ENCODE measurements at regions not wholly inside any gene's neighbourhood (a gene's known extent, or its start where the extent isn't known, plus 50 kb on each side); places are given as distances from the start of the nearest gene placed in this dataset.

DNA sequence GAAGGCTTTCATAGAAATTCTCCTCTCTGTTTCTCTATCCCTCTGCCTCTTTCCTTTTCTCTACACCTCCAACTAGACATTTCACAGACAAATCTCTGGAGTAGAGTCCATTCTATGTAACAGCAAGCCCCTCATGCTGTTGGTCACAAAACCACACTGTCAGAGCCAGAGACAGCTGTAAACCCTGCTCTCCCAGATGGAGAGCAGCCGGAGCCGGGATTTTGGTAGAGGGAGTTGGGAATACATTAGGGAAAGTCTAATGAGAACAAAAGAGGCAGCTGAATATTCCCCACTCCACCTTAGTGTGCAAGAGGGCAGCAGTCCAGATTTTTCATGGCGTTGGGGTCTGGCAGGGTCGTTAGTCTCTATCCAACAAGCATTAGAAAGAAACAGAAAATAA lies 68.3 kb upstream of the EDN1 start:
- DNase-seq (ENCODE audit: low read depth in 2 of 3, low spot score in 2 of 3) = no peak

DNA sequence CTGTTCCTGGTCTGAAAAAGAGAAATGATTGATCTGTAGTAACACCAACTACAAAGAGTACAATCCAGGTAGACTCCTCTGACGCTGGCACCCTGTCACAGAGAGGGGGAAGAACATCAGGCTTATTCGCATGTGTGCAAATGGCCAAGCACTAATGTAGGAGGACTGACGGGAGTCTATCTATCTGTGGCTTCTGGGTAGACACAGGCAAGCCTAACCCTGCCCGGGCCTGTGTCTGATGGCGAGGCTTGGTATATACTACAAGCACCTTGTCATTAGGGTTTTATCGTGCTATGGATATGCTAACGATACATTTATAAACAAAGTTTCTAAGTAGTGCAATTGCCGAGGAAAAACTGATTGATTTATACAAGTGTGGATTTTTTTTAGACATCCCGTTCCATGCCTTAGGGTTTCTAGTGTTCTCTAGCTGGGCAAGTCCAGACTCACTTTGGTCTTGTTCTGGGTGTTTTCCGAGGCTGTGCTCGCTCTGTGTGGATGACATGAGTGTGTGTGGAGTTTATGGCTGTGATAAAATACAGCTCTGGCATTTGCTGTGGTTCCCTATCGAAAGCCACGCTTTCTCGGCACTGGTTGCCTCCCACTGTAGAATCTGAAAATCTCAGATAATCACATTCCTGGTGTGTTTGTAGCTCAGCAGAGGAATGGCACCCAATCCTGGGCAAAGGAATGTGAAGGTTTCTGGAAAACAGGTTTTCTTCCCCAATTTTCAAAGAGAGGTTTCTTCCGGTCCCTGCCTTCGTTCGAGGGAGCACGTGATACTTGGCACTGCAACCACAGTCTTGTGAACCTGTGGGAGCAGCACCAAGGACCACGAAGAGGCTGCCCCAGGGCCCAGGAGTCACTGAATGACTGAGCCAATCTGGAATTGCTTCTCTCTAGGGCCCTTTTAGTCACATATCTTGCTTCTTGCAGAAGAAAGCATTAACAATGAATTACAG lies 67.5 kb upstream of the EDN1 start:
- no peak for DNase-seq (ENCODE audit: low read depth in 2 of 3, low spot score in 2 of 3)

DNA sequence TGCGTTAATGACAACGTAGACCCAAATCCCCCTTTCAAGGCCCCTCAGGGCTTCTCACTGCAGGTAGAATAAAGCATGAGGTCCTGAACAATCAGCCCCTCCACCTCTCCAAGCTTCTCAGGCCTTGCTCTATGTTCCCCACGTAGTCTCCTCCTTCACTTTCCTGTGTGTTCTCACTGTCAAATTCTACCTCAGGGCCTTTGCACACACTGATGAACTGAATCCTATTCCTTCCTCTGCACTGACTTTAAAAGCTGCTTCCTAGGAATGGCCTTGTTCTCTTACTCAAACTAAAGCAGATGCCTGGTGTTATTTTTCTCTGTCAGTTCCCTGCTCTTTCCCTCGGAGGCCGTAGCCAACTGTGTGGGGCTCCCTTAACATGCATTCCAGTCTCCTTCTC lies 66.8 kb upstream of the EDN1 start:
- DNase-seq (ENCODE audit: low read depth in 2 of 3, low spot score in 2 of 3) = no peak

DNA sequence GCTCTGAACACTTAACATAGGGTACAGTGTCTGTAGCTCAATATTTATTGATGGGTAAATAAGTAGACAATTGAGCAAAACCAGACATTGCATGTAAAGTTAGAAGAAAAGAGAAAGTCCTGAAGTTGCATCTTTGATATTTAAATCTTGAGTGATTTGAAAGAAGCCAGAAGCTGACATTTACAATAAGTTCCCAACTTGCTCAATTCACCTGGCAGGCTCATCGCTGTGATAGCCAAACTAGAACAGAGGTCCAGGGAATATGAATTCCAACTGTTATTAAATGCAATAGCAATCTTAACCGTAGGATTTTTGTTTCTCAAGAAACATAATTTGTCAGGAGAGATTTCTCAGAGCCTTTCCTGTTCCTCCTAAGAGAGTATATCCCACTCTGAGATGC lies 65.9 kb upstream of the EDN1 start:
- DNase-seq (ENCODE audit: low read depth in 2 of 3, low spot score in 2 of 3) = no peak

DNA sequence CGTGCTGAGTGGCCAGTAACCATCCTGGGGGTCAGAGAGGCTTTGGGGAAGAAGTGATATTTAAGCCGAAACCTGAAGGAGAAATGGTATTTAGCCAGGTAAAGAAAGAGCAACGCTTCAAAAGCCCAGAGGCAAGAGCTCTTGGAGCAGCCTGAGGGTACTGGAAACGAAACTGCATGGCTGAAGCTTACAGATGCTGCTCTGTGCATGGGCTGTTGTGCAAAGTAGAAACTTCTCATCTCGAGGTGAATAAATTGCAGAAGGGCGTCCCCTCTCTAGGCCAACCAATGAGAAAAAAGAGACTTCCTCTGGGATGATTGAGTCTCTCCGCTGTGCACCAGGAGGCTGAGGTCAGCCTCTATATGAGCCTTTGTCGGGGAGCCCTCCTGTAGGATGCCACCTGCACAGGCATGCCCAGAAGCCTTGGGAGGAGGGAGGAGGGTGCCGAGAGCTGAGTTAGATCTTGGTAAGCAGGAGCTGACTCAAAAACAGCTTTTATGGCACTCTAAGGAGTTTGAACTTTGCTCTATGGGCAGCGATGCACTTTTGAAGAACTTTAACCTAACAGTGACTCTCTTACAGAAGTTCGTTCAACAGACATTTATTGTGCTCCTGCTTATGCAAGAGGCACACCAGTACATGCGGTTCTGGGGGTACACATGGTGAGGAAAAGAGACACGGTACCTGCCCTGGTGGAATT lies 61.6 kb upstream of the EDN1 start:
- DNase-seq (ENCODE audit: low read depth in 2 of 3, low spot score in 2 of 3) = no peak

DNA sequence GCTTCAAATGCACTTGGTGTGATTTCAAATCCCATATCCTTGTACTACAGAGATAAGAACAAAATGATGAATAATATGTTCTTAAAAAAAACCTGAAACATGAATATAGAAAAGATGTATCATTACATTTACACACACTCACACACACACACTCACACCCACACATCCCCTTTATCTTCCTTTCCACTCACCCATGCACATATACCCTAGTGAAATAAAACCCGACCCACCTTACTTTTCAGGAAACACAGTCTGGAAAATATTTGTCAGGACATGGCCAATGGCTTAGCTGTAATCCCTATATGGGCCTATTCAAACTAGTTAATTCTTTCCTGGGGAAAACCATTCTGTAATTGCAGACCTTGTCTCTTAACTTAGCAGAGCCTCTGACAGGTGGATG lies 60.8 kb upstream of the EDN1 start:
- DNase-seq (ENCODE audit: low read depth in 2 of 3, low spot score in 2 of 3) = no peak

DNA sequence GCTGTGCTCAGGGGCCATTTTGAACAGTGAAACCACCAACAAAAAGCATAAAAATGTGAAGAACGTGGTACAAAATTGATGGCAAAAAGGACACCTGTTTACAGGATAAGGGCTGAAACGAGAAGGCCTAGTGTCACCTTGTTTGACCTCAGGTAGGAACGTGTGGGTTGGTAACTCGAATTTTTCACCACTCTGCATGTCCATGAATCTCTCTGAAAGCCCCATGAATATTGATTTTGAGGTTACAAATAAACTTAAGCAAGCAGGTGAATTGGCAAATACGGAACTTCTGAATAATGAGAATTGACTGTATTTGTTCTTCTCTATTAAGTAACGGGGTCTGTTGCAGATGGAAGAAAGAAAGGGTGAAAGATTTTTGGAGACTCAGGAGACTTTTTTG lies 59.6 kb upstream of the EDN1 start:
- no peak for DNase-seq (ENCODE audit: low read depth in 2 of 3, low spot score in 2 of 3)

DNA sequence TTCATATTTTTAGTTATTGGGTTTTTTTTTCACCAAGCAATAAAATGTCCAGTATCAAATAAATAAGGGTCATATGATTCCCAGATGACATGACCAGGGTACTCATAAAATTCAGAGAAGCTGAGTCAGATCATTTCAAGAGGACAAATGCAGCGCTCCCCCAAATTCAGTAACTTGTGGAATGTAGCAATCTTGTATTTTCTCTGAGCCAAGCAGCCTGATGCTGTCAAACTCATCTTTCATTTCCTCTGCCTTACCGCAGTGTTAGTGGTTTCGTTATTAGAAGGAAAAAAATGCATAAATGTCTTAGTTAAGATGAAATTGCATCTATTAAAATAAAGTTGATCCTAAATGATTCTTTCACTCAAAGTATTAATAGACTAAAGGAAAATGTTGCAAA lies 57.8 kb upstream of the EDN1 start:
- DNase-seq (ENCODE audit: low read depth in 2 of 3, low spot score in 2 of 3) = no peak

DNA sequence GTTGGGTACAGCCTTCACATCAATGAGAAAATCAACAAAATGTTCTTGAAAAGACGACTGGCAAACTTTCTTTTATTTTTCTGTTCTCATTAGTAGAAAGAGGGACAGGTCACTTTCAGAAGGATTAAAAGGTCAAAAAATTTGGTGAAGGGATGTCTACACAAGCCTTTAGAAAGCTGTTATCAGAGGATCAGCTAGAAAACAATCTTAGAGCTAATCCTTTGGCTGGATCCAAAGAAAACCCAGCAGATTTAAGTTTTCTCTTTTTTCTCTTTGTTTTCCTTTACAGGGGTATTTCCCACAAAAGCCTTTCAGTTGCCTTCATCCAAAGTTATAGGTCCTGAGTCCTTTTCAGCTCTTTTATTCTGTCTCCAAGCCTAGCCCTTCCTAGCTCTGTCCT lies 57.3 kb upstream of the EDN1 start:
- DNase-seq (ENCODE audit: low read depth in 2 of 3, low spot score in 2 of 3) = no peak

DNA sequence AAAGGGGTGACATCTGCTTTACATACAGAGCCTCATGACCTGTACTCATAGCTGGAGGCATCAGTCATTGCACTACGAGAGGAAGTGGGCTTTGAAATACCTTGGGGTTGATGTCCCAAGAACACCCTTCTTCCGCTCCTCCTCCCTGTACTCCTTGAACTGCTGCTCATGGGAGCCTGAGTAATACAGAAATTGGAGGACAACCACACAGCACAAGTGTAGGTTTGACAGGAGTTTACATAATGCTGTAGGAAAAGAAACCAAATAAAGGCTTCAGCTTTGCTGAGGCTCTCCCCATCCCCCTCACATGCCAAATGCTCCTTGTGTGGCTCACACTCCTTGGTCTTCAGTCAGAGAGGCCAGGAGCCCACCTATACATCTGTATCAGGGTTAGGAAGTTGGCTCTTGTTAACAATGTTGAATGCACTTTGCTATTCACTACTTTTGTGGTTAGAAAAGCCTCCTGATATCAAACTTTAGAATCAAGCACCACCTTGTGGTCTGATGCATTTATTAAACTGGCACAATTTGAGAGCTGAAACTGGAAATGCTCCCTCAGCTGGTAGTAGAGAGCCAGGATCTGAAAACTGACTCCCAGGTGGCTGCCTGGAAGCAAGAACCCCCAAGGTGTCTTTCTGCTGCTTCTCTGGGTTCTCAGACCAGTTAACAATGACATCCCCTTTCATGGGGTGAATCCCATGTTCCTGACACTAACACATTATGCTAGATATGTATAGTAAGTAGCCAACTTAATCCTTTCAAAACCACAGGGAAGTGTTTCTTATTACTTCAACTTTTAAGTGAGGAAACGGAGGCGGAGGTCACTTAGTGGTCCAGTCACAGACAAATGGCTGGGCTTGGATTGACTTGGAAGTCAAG lies 56.2 kb upstream of the EDN1 start:
- DNase-seq (ENCODE audit: low read depth in 2 of 3, low spot score in 2 of 3) = no peak

DNA sequence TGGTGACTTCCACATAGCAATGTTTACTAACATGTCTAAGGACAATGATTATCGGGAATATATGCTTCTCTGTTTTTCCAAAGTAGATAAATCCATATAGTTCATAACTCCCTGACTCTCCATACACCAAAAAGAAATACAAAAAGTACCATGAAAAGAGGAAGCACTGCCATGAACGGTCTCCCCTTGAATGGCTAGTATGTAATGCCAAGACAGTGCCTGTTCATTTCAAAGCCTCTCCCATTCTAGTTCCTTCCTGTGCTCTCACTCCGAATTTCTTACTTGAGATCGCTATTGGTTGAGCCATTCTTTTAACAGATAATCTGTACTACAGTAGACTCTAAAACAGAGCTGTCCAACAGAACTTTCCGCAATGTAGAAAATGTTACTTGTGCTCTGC lies 54.8 kb upstream of the EDN1 start:
- no peak for DNase-seq (ENCODE audit: low read depth in 2 of 3, low spot score in 2 of 3)

DNA sequence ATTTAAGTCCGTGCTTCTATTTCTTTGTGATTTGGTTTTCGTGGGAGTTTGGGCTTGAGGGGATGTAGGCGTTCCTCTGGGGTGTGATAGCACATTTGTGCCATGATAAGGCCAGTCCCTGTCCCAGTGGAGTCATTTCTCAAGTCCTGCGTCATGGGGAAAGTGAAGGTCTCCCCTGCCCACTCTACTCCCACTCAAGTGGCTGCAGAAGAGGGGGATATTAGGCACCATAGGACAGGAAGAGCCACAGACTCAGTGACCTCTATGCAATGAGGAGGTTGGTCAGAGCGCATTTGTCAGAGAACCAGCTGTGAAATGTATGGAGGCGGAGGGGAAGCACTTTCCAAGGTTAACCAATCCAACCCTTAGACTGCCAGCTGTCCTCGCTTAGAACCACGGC lies 51.9 kb upstream of the EDN1 start:
- peak in 1 of 3 experiments; percentile 30 for DNase-seq (ENCODE audit: low read depth in 2 of 3, low spot score in 2 of 3)
